SK-MEL-5 (cell line): ENCODE measurements at regions not wholly inside any gene's neighbourhood (a gene's known extent, or its start where the extent isn't known, plus 50 kb on each side); places are given as distances from the start of the nearest gene placed in this dataset.
"Not testable (repeated sequence)": the region's sequence is repeated elsewhere in the genome, so short reads cannot be mapped to it uniquely, and the experiment has no call there.

Source experiments
- DNase-seq: peaks from one replicate; pipeline ENCODE4 v3.0.0-alpha.2; 2016; ENCODE audit warnings: low read depth, low spot score
- in situ Hi-C: cut with HindIII; loops from 2 replicates; pipeline ENCODE4 v1.10.0; 2016; ENCODE audit warnings: low sequenced_read_pairs, high pct_unique_total_duplicates, low pct_unique_long_range_greater_than_20kb

DNA sequence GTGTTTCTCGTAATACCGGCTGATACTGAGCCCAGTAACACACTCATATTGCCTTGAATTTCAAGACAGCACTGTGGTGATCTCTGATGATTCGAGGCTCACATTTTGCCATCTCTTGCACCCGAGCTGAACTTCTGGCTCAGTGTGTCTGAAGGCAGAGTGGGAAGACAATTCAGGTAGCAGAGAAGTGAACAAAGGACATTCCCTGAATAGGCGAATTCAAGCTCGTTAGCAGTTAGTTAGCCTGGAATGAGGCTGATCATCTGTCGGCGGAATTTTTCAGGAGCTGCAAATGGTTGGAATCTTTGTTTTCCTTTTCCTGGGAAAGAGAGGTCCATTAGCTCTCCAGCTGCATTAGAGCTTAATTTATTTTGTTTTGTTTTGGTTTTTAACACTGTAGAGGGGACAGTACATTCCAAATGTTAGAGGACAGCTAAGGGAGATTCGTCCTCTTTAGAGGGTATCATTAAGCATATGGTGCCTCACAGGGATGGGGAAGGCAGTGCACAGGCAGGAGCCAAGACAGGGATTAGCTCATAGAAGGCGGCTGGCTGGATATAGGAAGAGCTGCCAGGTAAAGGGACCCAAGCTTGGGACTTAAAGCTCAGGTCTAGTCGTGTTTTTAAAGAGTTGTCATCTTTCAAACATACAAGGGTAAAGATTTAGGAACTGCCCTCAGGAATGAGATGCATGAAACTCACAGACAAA, 119.7 kb upstream of the DLG1 start:
- no peak for DNase-seq
- in situ Hi-C loops, result no loop called here

GRCh38 chr3:197417441-197417840, 119.0 kb upstream of the DLG1 start:
- in situ Hi-C loops, result no loop called here
- DNase-seq, result no peak

DNA sequence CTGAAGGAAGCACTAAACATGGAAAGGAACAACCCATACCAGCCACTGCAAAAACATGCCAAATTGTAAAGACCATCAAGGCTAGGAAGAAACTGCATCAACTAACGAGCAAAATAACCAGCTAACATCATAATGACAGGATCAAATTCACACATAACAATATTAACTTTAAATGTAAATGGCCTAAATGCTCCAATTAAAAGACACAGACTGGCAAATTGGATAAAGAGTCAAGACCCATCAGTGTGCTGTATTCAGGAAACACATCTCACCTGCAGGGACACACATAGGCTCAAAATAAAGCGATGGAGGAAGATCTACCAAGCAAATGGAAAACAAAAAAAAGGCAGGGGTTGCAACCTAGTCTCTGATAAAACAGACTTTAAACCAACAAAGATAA, 113.5 kb upstream of the DLG1 start:
- in situ Hi-C loops, result not testable (repeated sequence)

GRCh38 chr3:197410170-197410569, 111.8 kb upstream of the DLG1 start:
- in situ Hi-C loops, DNase-seq: not testable (repeated sequence)

More for the DNA sequence above, 113.5 kb upstream of the DLG1 start:
- DNase-seq, result not testable (repeated sequence)

DNA sequence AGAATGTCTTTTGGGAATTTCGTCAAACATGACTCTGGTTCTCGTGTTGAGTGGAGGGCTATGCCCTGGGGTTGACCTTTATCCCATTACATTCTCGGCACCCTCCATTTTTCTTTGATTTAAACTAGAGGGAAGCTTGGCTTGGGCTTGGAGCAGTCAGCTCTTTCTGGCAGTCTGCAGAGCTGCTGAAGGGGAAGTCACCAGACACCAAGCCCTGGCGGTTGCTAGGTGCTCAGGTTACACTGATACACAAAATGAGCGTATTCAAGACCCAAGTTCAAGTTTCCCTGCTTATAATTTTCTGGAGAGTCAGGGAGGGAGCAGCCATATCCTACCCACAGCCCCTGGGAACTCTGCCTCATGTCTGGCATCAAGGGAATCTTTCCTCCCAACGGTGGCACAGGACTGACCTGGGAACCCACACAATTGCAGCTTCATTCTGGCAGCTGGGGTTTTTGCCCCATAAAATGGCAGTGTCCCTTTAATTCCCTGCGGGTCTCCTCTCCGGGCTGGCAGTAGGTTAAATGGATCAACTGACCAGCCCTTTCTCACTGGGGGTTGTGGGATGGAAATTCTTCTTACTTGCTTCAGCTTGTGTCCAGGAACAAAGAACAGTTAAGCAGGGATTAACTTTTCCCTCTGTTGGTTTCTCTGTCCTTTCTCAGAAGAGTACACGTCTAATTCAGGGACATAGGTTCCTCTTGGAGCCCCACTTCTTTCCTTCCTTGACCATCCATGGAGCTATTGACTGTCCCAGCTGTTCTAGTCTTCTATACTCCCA, 110.0 kb upstream of the DLG1 start:
- in situ Hi-C loops, result no loop called here
- no peak for DNase-seq

DNA sequence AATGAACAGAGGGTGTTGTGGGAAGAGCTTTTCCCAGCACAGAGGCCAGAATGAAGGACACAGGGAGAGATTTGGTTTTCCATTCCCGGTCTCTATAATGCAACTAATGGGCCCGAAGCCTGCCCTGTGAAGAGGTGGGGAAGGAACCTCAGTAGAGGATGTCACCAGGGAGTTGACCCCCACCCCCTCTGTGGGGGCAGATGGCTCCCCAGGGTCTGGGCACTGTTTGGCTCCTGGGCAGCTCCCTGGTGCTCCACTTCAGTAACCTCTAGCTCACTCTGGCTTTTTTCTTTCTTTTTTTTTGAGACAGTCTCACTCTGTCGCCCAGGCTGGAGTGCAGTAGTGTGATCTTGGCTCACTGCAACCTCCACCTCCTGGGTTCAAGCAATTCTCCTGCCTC, 109.1 kb upstream of the DLG1 start:
- no peak for DNase-seq
- in situ Hi-C loops, result no loop called here

- in situ Hi-C loops, result no loop called here
- no peak for DNase-seq
These were observed 108.6 kb upstream of the DLG1 start for GRCh38 chr3:197407053-197407452.

DNA sequence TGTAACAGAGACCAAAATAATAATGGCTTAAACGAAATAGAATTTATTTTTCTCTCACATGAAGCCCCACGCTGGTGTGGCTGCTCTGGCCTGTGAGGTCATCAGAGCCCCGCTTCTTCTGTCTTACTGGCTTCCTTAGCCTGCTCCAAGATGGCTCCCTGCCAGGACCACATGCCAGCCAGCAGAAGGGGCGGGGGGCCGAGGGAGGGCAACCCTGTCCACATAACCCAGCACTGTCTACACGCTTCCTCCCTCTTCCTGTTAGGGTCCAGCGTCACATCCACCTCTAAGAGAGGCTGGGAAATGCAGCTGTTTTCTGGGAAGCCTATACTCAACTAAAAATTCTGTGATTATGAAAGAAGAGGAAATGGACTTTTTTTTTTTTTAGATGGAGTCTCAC, 107.9 kb upstream of the DLG1 start:
- in situ Hi-C loops, result no loop called here

GRCh38 chr3:197404754-197405153, 106.3 kb upstream of the DLG1 start:
- in situ Hi-C loops, result no loop called here
- DNase-seq, result no peak

More for the DNA sequence above, 107.9 kb upstream of the DLG1 start:
- DNase-seq, result no peak

DNA sequence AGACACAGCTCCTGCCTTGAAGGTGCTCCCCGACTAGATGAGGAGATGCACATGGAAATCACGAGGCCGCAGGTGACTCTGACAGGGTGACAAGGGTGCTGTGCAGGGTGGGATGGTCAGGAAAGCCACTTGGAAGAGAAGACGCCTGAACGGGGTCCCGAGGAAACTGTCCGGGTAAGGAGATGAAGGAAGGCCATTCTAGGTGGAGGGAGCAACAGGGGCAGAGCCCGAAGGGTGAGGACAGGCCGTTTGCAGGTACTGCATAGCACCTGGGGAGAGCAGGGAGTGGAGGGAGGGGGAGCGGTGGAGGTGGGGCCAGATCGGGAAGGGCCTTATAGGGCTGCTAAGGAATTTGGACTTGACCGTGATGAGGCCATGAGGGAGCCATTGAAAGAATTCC, 105.6 kb upstream of the DLG1 start:
- in situ Hi-C loops, result no loop called here
- no peak for DNase-seq

DNA sequence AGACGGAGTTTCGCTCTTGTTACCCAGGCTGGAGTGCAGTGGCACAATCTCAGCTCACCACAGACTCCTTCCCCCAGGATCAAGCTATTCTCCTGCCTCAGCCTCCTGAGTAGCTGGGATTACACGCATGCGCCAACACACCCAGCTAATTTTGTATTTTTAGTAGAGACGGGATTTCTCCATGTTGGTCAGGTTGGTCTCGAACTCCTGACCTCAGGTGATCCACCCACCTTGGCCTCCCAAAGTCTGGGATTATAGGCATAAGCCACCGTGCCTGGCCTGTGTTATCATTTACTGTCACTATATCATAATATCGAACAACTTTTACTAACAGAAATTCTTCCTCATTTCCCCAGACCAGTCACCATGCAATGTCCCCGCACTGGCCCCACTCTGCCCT, 104.0 kb upstream of the DLG1 start:
- in situ Hi-C loops, DNase-seq: not testable (repeated sequence)

DNA sequence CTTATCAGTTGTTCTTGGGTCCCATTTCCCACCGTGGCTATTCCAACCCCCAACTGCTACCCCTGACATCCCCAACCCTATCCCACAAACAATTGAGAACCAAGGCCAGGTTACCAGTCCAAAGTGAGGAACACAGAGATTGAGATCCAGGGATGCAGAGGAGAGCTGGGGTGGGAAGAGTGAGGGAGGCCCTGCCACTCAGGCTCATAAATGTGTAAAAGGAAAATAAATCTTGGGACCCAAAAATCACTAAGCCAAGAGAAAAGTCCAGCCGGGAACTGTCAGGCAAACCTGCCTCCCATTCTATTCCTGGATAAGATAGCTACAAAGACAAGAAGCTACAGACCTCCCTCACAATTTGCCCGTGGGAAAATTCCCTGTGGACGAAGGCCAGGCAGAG, 101.1 kb upstream of the DLG1 start:
- in situ Hi-C loops, result no loop called here
- DNase-seq, result no peak

- in situ Hi-C loops, result no loop called here
- no peak for DNase-seq
These were observed 100.0 kb upstream of the DLG1 start for GRCh38 chr3:197398286-197398878.

GRCh38 chr3:197397838-197398237, 99.4 kb upstream of the DLG1 start:
- in situ Hi-C loops, result no loop called here
- DNase-seq, result no peak

DNA sequence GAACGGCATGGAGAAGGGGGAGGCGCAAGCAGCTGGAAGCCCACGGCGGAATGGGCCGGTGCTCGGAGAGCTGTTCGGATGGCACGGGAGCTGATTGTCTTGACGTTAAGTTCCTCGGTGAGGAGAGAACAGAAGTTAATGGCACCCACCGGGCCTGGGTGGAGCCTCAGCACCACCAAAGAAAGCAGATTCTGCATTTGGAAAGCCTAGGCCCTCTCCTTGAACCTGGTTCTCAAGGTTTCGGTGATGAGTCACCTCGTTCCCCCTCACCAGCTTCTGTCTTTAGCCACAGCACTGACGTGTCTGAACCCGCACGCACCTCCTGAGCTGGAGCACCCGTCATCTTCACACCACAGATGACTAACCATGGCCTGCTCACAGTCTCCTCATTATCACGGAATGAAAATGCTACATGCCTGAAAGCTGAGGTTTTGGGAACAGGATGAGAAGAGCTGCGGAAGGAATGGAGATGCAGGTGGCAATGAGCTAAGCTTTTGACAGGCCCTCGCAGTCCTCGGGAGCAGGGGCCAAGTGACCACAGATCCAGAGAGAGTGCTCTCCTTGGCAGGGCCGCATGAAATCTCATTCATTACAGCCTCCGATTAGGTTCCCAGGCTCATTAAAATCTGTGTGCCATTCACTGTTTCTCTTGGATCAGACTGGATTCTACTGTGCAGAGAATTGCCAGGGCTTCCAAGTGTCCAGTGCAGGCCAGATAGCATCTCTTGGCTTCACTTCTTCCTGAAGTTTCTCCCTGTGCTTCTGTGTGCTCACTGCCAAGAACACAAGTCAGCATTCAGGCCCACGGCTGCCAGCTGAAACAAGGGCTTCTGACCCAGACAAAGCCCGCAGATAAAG, 96.3 kb upstream of the DLG1 start:
- DNase-seq, result no peak
- in situ Hi-C loops, result no loop called here

DNA sequence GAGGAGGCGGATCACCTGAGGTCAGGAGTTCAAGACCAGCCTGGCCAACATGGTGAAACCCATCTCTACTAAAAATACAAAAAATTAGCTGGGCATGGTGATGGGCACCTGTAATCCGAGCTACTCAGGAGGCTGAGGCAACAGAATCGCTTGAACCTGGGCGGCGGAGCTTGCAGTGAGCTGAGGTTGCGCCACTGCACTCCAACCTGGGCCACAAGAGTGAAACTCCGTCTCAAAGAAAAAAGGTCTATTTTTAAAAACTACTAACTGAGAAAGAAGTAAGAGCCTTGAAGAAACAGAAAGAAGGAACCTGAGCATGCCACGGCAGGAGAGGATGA, 95.7 kb upstream of the DLG1 start:
- in situ Hi-C loops, DNase-seq: not testable (repeated sequence)

- in situ Hi-C loops, result no loop called here
- no peak for DNase-seq
These were observed 95.3 kb upstream of the DLG1 start for GRCh38 chr3:197393711-197394110.

- in situ Hi-C loops, result no loop called here
- DNase-seq, result no peak
These were observed 94.5 kb upstream of the DLG1 start for GRCh38 chr3:197392961-197393360.
